Esophagus squamous epithelium (tissue), 4 donors: ENCODE measurements at regions not wholly inside any gene's neighbourhood (a gene's known extent, or its start where the extent isn't known, plus 50 kb on each side); places are given as distances from the start of the nearest gene placed in this dataset.

Experiments
- CTCF ChIP-seq, 6 experiments: fragments of 450-650 bp in 4 of 6; fragments of 200-600 bp in 2 of 6; sonication (generic) in 2 of 6; IDR thresholded peaks; one replicate each; pipeline ENCODE4 v1.5.1; 2016 to 2019; ENCODE audit warnings: antibody characterized with exemption in 6 of 6, mild to moderate bottlenecking in 4 of 6, moderate library complexity in 4 of 6
- POLR2A ChIP-seq, 4 donors: fragments of 450-650 bp; IDR thresholded peaks; one replicate each; pipeline ENCODE4 v1.6.1; 2017; ENCODE audit warnings: antibody characterized with exemption in 4 of 4, mild to moderate bottlenecking in 4 of 4, moderate library complexity in 3 of 4

DNA sequence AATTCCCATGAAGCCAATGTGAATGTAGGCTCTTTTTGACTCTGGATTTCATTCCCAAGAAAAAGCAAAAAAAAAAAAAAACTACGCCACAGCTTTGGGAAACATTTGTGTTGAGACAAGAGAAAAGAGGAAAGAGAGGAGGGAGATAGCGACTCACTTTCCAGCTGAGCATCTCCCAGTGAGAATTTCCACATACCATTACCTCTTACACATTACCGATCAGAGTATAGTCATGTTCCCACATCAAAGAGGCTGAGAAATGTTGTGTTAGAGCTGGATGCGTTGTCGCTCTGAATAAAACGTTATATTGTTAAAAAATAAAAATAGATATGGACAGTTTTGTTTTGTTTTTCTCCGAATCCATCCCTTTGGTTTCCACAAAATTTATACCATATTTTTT lies 1019.3 kb upstream of the ADGRB3 start:
- no peak for TF ChIP-seq CTCF (IDR thresholded peaks at IDR 0.05)
- no peak for TF ChIP-seq POLR2A (IDR thresholded peaks at IDR 0.05)
